Astrocyte of the cerebellum (primary cell): ENCODE measurements at regions not wholly inside any gene's neighbourhood (a gene's known extent, or its start where the extent isn't known, plus 50 kb on each side); places are given as distances from the start of the nearest gene placed in this dataset.

Experiments used
- DNase-seq: peaks from one replicate; pipeline ENCODE4 v3.0.0-alpha.2; 2011; ENCODE audit warnings: low read depth
- H3K4me3 ChIP-seq: 2 replicates; pipeline ENCODE4 v1.5.1; 2011; ENCODE audit warnings: mild to moderate bottlenecking, low read depth, low read length, moderate library complexity
- in situ Hi-C: cut with HindIII; loops from 2 replicates; pipeline ENCODE4 v1.10.0; 2017; ENCODE audit warnings: low sequenced_read_pairs
- TF ChIP-seq, protein P1 (sequence below): IDR thresholded peaks from 2 replicates; pipeline ENCODE4 v1.5.1; 2012; ENCODE audit warnings: low read length, low read depth, moderate library complexity, mild to moderate bottlenecking; ENCODE audit errors: missing control alignments

DNA sequence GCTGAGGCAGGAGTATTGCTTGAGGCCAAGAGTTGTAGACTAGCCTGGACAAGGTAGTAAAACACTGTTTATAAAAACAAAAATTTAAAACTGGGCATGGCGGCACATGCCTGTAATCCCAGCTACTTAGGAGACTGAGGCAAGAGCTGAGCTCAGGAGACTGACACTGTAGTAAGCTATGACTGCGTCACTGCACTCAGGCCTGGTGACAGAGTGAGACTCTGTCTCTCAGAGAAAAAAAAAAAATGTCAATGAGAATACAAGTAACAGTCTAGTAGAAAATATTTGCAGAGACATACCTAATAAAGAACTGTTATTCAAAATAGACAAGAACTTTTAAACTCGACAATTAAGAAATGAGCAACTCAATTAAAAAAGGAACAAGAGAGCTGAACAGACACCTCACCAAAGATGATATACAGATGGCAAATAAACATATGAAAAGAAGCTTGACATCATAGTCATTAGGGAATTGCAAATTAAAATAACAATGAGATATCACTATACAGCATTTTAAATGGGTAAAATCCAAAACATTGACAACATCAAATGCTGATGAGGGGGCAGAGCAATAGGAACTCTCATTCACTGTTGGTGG, 624.3 kb upstream of the ZEB2 start:
- DNase-seq = no peak
- H3K4me3 ChIP-seq = no peak overlapping the region
- in situ Hi-C loops = no loop called here
- TF ChIP-seq, protein P1, sequence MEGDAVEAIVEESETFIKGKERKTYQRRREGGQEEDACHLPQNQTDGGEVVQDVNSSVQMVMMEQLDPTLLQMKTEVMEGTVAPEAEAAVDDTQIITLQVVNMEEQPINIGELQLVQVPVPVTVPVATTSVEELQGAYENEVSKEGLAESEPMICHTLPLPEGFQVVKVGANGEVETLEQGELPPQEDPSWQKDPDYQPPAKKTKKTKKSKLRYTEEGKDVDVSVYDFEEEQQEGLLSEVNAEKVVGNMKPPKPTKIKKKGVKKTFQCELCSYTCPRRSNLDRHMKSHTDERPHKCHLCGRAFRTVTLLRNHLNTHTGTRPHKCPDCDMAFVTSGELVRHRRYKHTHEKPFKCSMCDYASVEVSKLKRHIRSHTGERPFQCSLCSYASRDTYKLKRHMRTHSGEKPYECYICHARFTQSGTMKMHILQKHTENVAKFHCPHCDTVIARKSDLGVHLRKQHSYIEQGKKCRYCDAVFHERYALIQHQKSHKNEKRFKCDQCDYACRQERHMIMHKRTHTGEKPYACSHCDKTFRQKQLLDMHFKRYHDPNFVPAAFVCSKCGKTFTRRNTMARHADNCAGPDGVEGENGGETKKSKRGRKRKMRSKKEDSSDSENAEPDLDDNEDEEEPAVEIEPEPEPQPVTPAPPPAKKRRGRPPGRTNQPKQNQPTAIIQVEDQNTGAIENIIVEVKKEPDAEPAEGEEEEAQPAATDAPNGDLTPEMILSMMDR = no peak

DNA sequence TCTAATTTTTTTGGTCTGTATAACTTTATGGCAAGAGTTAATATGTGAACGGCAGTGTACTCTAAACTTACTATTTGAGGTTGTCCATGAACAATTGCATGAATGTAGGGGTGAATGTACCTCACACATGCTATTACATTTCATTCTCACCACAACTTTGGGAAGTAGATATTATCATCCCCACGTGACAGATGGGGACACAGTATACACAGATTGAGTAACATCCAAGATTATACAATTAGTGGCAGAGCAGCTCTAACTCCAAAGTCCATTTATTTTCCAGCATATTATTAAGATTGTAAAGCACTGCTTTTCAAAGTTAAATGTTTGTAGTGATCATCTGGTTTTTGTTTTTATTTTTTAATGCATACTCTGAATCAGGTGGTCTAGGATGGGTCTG, 622.1 kb upstream of the ZEB2 start:
- H3K4me3 ChIP-seq = no peak overlapping the region
- no peak for DNase-seq
- TF ChIP-seq, protein P1 = no peak
- in situ Hi-C loops = no loop called here

DNA sequence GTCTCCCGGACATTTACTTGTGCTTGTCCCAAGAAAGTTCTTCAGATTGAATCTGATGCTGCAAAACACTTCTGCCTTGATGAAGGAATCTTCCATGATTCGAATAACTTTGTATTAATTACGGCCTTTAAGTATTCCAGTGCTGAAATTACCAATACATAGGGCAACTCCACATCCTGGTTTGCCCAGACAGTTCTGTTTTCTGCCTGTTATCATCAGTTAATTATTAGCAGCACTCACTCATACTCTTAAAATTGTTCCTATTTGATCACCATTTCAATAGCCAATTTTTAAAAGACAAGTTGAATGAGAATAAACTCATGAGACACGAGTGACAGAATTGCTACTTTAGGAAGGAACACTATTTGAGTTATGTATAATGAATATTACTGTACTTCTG, 620.7 kb upstream of the ZEB2 start:
- no peak overlapping the region for H3K4me3 ChIP-seq
- DNase-seq = no peak
- TF ChIP-seq, protein P1 = no peak
- in situ Hi-C loops = no loop called here

DNA sequence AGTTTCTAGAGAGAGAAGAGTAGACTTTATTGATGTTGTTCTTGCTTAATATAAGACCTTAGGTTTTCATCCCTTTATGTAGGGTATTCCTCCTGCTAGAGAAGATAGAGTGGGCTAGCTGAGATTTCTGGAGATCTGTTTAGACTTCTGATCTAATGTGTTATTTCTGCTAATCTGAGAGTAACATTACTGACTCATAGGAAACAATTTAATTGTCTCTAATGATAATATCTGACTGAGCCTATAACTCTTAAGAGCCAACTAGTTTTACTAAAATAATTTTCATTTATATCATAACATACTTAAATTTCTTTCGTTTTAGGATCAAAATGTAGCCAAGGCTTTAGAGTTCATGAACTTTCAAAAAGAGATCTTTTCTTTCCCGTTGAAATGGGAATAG, 618.7 kb upstream of the ZEB2 start:
- H3K4me3 ChIP-seq = no peak overlapping the region
- TF ChIP-seq, protein P1 = no peak
- in situ Hi-C loops = no loop called here
- no peak for DNase-seq

DNA sequence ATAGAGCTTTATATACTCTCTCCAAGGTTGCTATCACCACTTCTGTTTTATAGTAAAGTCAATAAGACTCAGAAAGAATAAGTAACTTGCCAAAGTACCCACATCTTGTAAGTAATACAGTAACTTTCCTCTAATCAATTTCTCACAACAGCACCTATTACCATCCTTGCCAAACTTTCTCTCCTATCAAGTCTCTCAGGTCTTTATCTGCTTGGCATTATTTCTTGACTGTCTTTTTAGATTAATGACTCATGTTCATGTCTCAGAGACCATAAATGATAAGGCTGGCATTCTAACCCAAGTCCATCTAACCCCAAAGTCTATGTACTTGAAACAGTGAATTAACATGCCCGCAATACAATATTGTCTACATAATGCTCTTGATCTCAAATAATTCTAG, 618.0 kb upstream of the ZEB2 start:
- no peak for DNase-seq
- H3K4me3 ChIP-seq = no peak overlapping the region
- TF ChIP-seq, protein P1 = no peak
- in situ Hi-C loops = no loop called here

DNA sequence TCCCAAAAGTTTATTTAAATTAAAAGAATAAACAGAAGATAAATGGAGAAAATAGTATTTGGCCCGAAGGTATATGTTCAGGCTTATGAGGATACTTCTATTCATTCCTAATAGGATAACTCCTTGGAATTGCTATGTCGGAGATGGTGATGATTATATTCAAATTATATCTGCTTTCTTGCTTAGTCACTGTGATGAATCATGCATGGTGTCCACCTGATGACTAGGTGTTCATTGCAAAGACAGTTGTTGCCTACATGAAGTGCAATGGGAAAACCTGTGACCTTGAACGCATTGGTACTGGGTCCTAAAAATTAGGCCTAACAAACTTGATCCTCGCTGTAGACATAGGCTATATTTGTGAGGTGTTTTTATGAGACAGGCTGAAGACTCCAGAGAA, 617.3 kb upstream of the ZEB2 start:
- TF ChIP-seq, protein P1 = no peak
- in situ Hi-C loops = no loop called here
- no peak for DNase-seq
- H3K4me3 ChIP-seq = no peak overlapping the region
